ENCODE measurements at regions not wholly inside any gene's neighbourhood (a gene's known extent, or its start where the extent isn't known, plus 50 kb on each side); places are given as distances from the start of the nearest gene placed in this dataset.

DNA sequence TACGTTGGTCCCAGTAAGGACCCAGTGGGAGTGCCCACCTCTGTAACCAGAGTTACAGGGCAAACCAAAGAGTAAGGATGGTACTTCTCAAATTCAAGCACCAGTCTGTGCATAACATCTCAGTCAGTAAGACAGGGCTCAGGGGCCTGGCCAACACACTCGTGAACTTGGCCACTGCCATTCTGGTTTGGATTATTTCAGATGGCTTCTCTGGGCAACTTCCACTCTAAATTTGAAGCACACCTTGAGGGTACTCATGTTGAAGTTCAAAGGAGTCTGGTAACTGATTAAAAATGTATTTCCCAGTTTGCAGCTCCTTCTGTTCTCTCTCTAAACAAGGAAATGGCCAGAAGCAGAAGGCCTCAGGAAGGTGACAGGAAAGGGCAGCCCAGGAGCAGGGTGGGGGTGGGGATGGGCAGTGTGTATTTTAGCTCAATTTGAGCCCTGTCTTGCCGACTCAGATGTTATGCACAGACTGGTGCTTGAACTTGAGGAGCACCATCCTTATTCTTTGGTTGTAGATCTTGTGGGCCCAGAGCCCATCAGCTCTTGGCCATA, 107.3 kb upstream of the GLI3 start:
- no peaks in the 10 kb centered on the region for H3K4me1 ChIP-seq (replicated peaks in 1 of 2; ENCODE audit: control insufficient read depth in 2 of 2, insufficient read depth in 2 of 2, low read length in 2 of 2)
- ATAC-seq, result no peak
- in situ Hi-C loops (cut with MboI) (no loop called here), intact Hi-C loops (cut with micrococcal nuclease) (no loop called here)
- H3K9me3 ChIP-seq (replicated peaks; ENCODE audit: control insufficient read depth, insufficient read depth, low read depth, low read length), result no peaks in the 10 kb centered on the region
- no TSS peak for BruUV-seq (replicated peaks)
- no peak overlapping the region for H3K9ac ChIP-seq (ENCODE audit: insufficient read depth in 1 of 2, low read depth in 2 of 2, low read length in 2 of 2)
- H3K4me2 ChIP-seq (ENCODE audit: insufficient read depth, low read length), result no peak overlapping the region
- no peak overlapping the region for H2AFZ ChIP-seq (ENCODE audit: low read depth, low read length)
- FAIRE-seq, result no peak
- 0% methylated on average over 3 of the region's 3 CpGs for WGBS (ENCODE audit: insufficient coverage, low coverage, missing lambda C conversion rate)
- H3K36me3 ChIP-seq (ENCODE audit: control insufficient read depth, insufficient read depth, low read length), result no peaks in the 10 kb centered on the region
- H3K27me3 ChIP-seq (ENCODE audit: control insufficient read depth in 2 of 2, insufficient read depth in 2 of 2, low read length in 2 of 2), result peaks cover 0 to 4% of the 10 kb centered on the region in 2 experiments; a peak in 1 of 5 replicates
- H3K27ac ChIP-seq (ENCODE audit: extremely low read depth, low read depth, low read length), result no peak overlapping the region
- H4K20me1 ChIP-seq (replicated peaks; ENCODE audit: control insufficient read depth, insufficient read depth, low read length), result no peaks in the 10 kb centered on the region; the same call in 1 of the 2 replicates
- no peaks in the 10 kb centered on the region for H3K79me2 ChIP-seq (ENCODE audit: control insufficient read depth, insufficient read depth, low read length)
- H3K4me3 ChIP-seq, result no peak overlapping the region
- ChIA-PET POLR2A (interaction anchor here (0.6 kb wide), 1 partner anchor 397 kb away, joined by 3 read pairs; no protein-coding TSS in a partner anchor), CTCF (ENCODE audit: low intra/inter-chr PET ratio) (no interaction called here)
- TF ChIP-seq, protein P1, sequence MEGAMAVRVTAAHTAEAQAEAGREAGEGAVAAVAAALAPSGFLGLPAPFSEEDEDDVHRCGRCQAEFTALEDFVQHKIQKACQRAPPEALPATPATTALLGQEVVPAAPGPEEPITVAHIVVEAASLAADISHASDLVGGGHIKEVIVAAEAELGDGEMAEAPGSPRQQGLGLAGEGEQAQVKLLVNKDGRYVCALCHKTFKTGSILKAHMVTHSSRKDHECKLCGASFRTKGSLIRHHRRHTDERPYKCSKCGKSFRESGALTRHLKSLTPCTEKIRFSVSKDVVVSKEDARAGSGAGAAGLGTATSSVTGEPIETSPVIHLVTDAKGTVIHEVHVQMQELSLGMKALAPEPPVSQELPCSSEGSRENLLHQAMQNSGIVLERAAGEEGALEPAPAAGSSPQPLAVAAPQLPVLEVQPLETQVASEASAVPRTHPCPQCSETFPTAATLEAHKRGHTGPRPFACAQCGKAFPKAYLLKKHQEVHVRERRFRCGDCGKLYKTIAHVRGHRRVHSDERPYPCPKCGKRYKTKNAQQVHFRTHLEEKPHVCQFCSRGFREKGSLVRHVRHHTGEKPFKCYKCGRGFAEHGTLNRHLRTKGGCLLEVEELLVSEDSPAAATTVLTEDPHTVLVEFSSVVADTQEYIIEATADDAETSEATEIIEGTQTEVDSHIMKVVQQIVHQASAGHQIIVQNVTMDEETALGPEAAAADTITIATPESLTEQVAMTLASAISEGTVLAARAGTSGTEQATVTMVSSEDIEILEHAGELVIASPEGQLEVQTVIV (CRISPR knock-in tag; IDR thresholded peaks at IDR 0.05; ENCODE audit: borderline replicate concordance), result no peak
- no peak for TF ChIP-seq NFE2L1 (tag; IDR thresholded peaks at IDR 0.05; ENCODE audit: borderline replicate concordance, low read depth)
- TF ChIP-seq MIER1 (IDR thresholded peaks at IDR 0.05; ENCODE audit: low read depth), result no peak
- TF ChIP-seq, protein P2, sequence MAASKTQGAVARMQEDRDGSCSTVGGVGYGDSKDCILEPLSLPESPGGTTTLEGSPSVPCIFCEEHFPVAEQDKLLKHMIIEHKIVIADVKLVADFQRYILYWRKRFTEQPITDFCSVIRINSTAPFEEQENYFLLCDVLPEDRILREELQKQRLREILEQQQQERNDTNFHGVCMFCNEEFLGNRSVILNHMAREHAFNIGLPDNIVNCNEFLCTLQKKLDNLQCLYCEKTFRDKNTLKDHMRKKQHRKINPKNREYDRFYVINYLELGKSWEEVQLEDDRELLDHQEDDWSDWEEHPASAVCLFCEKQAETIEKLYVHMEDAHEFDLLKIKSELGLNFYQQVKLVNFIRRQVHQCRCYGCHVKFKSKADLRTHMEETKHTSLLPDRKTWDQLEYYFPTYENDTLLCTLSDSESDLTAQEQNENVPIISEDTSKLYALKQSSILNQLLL (CRISPR knock-in tag; IDR thresholded peaks at IDR 0.05; ENCODE audit: borderline replicate concordance), result no peak
- TF ChIP-seq, protein P3, sequence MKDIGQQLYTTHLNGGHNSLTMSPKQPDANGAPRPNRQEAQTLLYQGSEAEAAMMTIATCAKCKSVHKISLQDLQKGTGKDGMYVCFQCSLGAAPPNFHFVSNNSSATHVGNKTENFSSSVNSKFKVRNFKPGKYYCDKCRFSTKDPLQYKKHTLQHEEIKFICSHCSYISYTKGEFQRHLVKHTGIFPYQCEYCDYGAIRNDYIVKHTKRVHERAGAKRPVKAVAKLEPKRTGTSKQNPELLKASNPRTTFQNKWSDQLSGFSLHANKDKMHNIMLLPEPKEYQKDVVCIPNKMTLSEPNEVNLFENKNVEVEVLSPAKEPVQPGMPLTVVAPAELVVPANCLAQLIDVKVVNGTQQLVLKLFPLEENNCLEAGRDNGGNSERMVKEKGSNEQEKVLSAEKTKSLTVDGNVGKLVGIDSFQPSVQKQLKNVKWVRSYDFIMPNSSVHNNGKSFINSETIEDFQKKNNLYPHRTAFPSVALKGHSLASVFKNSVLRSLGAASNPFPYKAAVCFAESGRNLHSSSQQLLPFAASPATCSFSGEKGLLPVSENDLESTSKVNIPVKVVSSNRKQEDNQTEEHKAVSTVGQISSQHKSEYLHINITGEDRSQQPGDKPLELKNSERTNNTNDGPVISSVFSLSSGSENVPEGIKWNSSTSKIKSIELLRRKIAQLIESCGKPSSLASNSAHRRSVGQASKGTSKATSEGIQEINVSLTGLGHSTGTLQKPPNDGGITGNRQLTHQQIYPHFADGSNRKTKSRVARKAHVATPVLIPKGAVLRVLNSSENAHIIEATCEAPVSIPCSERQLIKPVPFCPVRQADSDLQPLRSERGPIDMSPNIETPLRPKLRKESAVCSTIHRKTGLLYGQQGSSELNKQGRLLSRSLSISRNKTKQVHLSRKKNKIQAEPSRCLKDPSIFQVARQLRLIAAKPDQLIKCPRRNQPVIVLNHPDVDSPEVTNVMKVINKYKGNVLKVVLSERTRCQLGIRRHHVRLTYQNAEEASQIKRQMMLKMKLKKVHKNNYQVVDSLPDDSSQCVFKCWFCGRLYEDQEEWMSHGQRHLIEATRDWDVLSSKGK (CRISPR knock-in tag; IDR thresholded peaks at IDR 0.05), result no peak
- TF ChIP-seq SIX5 (IDR thresholded peaks at IDR 0.05; ENCODE audit: borderline replicate concordance in 1 of 2, insufficient read depth in 1 of 2, low read depth in 1 of 2, low read length in 2 of 2), result no peak
- TF ChIP-seq, protein P4, sequence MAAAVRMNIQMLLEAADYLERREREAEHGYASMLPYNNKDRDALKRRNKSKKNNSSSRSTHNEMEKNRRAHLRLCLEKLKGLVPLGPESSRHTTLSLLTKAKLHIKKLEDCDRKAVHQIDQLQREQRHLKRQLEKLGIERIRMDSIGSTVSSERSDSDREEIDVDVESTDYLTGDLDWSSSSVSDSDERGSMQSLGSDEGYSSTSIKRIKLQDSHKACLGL (CRISPR knock-in tag; IDR thresholded peaks at IDR 0.05; ENCODE audit: borderline replicate concordance, poor library complexity, severe bottlenecking), result no peak
- TF ChIP-seq GTF2E2 (tag; IDR thresholded peaks at IDR 0.05), result no peak
- DNase-seq (ENCODE audit: extremely low read depth in 1 of 4, low spot score in 3 of 4), result no peak
- H3K9me1 ChIP-seq (ENCODE audit: control insufficient read depth, insufficient read depth, low read length), result no peaks in the 10 kb centered on the region

Data from K562 (cell line).